ENCODE measurements at regions not wholly inside any gene's neighbourhood (a gene's known extent, or its start where the extent isn't known, plus 50 kb on each side); places are given as distances from the start of the nearest gene placed in this dataset.

GRCh38 chr6:43938178-43939105, 168.4 kb downstream of the VEGFA start:
- 68% methylated on average over 17 of the region's 18 CpGs for WGBS (ENCODE audit: insufficient coverage, low coverage, missing lambda C conversion rate)
- FAIRE-seq (peak; percentile 51), ATAC-seq (no peak), DNase-seq (ENCODE audit: extremely low read depth in 1 of 4, low spot score in 3 of 4) (no peak)
- H3K4me2 ChIP-seq (ENCODE audit: insufficient read depth, low read length), result no peak overlapping the region
- no peaks in the 10 kb centered on the region for H3K27me3 ChIP-seq (ENCODE audit: control insufficient read depth in 2 of 2, insufficient read depth in 2 of 2, low read length in 2 of 2)
- in situ Hi-C loops (cut with MboI) (no loop called here), intact Hi-C loops (cut with micrococcal nuclease) (no loop called here)
- H3K36me3 ChIP-seq (ENCODE audit: control insufficient read depth, insufficient read depth, low read length), result no peaks in the 10 kb centered on the region
- H3K9ac ChIP-seq (ENCODE audit: insufficient read depth in 1 of 2, low read depth in 2 of 2, low read length in 2 of 2), result peak overlapping the region; percentile 7 to 86; a peak in 3 of 4 replicates
- no peak overlapping the region for H3K27ac ChIP-seq (ENCODE audit: extremely low read depth, low read depth, low read length)
- ChIA-PET POLR2A (interaction anchor here (0.5 to 6.1 kb wide), 10 partner anchors 11 to 309 kb away, joined by 3 to 47 read pairs (median 4); partner anchors contain the start of gene GTPBP2), CTCF (ENCODE audit: low intra/inter-chr PET ratio) (no interaction called here)
- no peak overlapping the region for H2AFZ ChIP-seq (ENCODE audit: low read depth, low read length)
- no peaks in the 10 kb centered on the region for H3K9me3 ChIP-seq (replicated peaks; ENCODE audit: control insufficient read depth, insufficient read depth, low read depth, low read length)
- peaks cover 44 to 46% of the 10 kb centered on the region in 2 experiments for H3K4me1 ChIP-seq (replicated peaks in 1 of 2; ENCODE audit: control insufficient read depth in 2 of 2, insufficient read depth in 2 of 2, low read length in 2 of 2)
- H3K9me1 ChIP-seq (ENCODE audit: control insufficient read depth, insufficient read depth, low read length), result no peaks in the 10 kb centered on the region
- H3K79me2 ChIP-seq (ENCODE audit: control insufficient read depth, insufficient read depth, low read length), result no peaks in the 10 kb centered on the region
- no peak overlapping the region for H3K4me3 ChIP-seq
- H4K20me1 ChIP-seq (replicated peaks; ENCODE audit: control insufficient read depth, insufficient read depth, low read length), result no peaks in the 10 kb centered on the region
- BruUV-seq (replicated peaks), result no TSS peak
- TF ChIP-seq FUS (optimal IDR thresholded peaks at IDR 0.05; ENCODE audit: low read depth, low read length) (no peak), ZNF512 (tag; IDR thresholded peaks at IDR 0.05) (peak; percentile 84), FOSL1 (tag; conservative IDR thresholded peaks at IDR 0.05) (no peak), ZNF57 (CRISPR knock-in tag; IDR thresholded peaks at IDR 0.05) (no peak), HNRNPK (IDR thresholded peaks at IDR 0.05; ENCODE audit: low read depth, low read length, poor library complexity, severe bottlenecking) (no peak), MLLT1 (IDR thresholded peaks at IDR 0.05) (peak; percentile 64 to 72), THRAP3 (IDR thresholded peaks at IDR 0.05; ENCODE audit: borderline replicate concordance) (0 out of 2 replicates have a peak, but pooled peaks have one; percentile 62), CEBPG (CRISPR knock-in tag; IDR thresholded peaks at IDR 0.05) (no peak), CEBPG (tag; conservative IDR thresholded peaks at IDR 0.05 in 1 of 2, IDR thresholded peaks at IDR 0.05 in 1 of 2) (no peak), CHD1 (IDR thresholded peaks at IDR 0.05; ENCODE audit: low read length) (no peak), SMARCA4 (IDR thresholded peaks at IDR 0.05) (0 out of 2 replicates have a peak, but pooled peaks have one; percentile 27), ZNF644 (tag; IDR thresholded peaks at IDR 0.05; ENCODE audit: low read depth) (no peak), AFF1 (IDR thresholded peaks at IDR 0.05; ENCODE audit: low read depth in 1 of 2, partially characterized antibody in 2 of 2) (peak in 1 of 2 experiments; percentile 29), ZNF707 (CRISPR knock-in tag; conservative IDR thresholded peaks at IDR 0.05) (no peak), ZBED1 (IDR thresholded peaks at IDR 0.05) (no peak)

Data from K562 (cell line).